Kidney glomerular epithelial cell (primary cell): ENCODE measurements at regions not wholly inside any gene's neighbourhood (a gene's known extent, or its start where the extent isn't known, plus 50 kb on each side); places are given as distances from the start of the nearest gene placed in this dataset.
"Not testable (repeated sequence)": the region's sequence is repeated elsewhere in the genome, so short reads cannot be mapped to it uniquely, and the experiment has no call there.

Experiments used
- DNase-seq: peaks from one replicate; lab custom pipeline; 2025; lab: John Stamatoyannopoulos, UW

DNA sequence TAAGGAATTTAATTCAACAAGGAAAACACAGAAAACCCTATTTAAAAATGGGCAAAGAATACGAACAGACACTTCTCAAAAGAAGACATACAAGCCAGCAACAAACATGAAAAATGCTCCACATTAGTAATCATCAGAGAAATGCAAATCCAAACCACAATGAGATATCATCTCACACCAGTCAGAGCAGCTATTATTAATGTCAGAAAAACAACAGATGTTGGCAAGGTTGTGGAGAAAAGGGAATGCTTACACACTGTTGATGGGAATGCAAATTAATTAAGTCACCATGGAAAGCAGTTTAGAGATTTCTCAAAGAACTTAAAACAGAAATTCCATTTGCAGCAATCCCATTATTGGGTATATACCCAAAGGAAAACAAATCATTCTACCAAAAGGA is 55.2 kb downstream of the GCC1 start:
- DNase-seq, result no peak

DNA sequence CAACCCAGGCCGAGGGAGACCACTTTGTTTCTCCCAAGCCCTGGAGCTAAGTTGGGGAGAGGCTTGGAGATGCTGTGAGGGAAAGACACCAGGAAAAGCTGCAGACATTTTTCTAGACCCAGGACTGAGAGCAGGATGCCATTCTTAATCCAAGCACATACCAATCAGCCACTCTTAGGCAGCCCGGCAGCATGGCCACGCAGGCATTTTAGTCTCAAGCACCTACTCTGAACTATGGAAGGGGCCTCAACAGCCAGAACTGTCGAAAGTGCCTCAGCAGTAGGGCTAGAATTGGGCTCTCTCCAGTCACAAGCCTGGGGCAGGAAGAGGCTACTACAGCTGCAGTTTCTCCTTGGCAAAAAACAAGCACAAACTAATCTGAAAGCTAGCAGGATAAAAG is 57.8 kb downstream of the GCC1 start:
- no peak for DNase-seq

DNA sequence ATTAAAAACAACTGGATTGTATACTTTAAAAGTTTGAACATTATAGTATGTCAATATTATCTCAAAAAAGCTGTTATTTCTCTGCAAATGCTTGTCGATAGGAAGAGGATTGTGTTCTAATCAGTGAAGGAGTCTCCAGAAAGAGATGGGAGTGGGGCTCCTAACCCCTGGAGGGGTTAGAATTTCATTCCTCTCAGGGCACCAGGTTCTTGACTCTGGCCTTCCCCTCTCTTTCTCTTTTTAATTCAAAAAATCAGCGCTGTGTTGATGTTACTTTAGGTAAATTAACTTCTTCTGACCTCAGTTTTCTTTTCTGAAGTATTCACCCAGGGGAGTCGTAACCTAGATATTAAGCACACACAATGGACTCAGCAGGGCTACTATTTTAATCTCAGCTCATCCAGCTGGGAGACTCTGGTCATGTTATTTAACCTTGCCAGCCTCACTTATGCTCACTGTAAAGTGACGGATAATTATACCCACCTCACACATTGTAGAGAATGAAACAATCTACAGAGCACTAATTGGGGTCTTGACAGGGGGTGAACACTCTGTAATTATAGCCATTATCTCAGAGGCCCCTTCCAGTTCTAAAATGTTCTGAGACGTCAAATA is 59.4 kb downstream of the GCC1 start:
- no peak for DNase-seq

DNA sequence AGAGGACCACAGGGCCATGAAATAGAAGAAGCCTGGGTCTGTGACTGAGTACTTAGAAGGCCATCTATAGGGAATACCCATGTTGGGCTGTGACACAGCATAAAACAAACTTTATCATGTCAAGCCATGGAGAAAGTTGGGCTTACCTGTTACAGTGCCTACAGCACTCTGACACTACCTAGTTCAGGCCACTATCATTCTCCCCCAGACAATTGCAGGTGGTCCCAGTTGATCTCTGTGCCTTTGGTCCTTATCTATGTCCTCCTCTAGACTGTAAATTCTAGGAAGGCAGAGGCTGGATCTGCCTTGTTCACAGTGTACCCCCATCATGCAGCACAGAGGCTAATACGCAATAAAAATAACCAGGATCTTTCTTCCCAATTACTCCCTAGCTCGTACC is 69.1 kb downstream of the GCC1 start:
- DNase-seq, result no peak

DNA sequence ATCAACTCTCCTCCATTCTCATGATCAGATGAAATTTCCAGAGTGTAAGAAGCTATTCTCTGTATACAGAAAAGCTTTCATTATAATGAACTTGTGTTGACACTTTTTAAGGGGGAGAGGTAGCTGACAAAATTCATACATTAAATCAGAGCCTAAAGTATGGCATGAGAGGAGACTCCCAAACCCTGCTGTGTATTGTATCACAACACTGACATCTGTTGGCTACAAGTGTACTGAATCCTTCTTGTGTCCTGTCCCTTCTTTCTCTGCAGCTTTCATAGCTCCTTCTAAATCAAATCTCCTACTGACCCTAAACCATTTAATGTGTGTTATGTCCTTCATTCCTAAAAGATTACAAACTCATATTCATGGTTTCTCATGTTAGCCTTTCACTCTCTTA is 70.9 kb downstream of the GCC1 start:
- DNase-seq, result peak; percentile 23

DNA sequence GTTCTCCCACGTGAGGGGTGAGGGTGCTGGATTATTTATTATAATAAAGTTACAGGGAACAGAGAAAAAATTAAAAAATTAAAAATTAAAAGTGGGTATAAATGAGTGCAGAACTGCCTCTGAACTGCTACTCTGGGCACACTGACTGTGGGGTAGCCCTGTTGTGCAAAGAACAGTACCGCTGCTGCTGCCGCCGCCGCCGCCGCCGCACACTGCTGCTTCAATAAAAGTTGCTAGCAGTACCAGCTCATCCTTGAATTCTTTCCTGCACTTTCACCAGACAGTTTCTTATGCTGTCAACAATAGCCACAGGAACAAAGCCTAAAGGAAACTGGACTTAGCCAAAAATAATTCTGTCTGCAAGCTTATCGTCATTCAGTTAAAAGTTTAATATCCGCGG is 72.1 kb downstream of the GCC1 start:
- no peak for DNase-seq

DNA sequence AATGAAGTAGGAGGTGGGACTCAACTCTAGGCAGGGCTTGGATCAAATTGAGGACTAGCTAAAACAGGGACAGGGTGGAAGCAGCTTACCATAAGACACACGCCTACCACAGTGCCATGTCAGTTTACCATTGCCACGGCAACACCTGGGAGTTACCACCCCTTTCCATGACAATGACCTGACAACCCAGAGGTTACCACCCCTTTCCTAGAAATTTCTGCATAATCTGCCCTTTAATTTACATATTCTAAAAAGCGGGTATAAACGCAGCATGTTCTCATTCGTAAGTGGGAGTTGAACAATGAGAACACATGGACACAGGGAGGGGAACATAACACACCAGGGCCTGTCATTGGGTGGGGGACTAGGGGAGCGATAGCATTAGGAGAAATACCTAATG is 72.7 kb downstream of the GCC1 start:
- DNase-seq, result no peak

DNA sequence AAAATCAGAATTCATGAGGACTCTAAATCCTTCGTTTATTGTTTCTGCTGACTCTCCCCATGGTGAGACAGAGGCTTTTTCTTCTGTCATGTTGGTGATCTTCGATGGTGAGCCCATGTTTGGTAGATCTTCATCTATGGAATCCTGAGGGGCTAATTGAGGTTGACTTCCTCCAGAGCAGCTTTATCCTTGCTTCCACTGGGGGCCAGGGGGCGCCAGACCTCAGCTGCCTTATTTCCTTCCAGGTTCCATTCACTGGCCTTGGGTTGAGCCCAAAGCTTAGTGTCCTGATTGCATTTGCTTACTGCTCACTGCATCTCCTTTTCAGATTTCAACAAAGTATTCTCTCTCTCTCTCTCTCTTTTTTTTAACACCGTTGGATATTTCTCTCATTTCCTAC is 80.7 kb downstream of the GCC1 start:
- DNase-seq, result no peak

DNA sequence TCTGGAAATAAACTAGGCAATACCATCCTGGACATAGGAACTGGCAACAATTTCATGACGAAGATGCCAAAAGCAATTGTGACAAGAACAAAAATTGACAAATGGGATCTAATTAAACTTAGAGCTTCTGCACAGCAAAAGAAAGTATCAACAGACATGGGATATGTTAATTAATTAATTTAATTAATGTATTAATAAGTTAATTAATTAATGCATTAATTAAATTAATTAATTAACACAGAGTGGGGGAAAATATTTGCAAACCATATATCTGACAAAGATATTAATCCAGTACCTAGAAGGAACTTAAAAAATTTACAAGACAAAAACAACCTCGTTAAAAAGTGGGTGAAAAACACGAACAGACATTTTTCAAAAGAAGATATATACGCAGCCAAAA is 83.6 kb downstream of the GCC1 start:
- DNase-seq, result no peak

DNA sequence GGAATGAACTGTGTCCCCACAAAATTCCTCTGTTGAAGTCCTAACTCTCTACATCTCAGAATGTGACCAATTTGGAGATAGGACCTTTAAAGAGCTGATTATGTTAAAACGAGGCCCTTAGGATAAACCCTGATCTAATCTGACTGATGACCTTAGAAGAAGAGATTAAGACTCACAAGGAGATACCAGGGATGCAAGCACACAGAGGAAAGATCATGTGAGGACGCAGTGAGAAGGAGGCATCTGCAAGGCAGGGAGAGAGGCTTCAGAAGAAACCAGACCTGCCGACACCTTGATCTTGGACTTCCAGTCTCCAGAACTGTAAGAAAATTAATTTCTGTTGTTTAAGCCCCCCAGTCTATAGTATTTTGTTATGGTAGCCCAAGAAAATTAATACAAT is 94.9 kb upstream of the ZNF800 start:
- DNase-seq, result no peak

DNA sequence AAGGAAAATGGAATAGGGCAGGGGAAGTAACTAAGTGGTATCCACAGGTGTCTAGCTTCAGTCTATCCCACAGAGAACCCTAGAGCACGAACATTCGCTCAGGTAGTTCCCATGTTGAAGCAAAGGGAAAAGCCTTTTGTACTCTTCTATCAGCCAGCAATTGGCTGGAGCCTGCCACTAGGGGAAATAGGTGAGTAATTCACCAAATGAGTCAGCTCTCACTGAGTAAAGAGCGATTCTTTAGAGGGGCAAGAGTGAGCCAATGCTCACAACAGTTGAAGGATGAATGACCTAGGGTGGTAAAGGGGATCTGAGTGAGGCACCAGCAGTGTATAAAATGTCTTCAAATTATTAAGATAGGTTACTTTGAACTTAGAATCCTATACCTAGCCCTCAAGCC is 94.1 kb upstream of the ZNF800 start:
- peak; percentile 6 for DNase-seq

DNA sequence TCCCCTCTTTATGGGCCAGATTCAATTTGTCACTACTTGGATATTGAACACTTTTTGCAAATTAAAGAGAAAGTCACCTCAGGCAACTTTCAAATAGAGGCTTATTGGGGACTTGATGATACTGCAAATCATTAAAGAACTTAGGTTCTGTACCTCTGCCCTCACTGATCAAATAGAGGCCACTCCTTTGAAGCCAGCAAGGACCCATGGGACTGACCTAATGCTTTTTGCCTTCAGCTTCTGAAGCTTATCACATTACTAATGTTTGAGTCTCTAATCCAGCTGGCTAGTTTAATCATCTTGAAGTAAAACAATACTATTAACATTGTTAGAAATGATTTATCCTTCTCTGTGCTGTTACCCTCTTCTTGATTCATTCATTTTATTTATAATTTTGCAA is 93.0 kb upstream of the ZNF800 start:
- DNase-seq, result no peak

DNA sequence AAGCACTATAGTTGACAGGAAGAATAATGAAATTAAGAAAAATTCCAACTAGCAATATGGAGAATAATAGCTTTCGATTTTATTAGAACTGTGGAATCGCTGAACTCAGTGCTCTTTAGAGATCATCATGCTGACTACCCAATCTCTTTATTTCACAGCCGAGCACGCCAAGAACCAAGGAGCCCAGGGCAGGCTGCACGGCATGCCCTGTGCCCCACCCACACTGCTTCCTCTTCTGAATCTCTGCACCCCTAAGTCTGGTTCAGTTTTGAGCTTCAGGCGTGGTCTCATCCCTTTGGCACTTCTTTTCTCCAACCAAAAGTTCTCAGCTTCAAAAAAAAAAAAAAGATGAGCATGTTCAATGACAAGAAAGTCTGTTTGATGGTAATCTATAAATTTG is 92.4 kb upstream of the ZNF800 start:
- no peak for DNase-seq

DNA sequence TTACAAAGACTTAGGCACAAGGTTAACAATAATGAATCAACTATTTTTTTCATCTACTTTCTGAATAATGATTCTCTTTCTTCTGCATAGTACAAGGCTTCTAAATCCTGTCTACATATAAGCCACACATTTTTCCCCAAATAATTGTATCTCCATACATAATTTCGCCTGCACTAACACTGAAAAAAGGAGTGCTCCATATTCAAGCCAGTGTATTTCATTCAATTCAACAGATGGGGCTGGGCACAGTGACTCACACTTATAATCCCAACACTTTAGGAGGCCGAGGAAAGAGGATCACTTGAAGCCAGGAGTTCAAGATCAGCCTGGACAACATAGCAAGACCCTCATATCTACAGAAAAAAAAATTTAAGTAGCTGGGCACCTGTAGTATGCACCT is 86.0 kb upstream of the ZNF800 start:
- DNase-seq, result no peak

DNA sequence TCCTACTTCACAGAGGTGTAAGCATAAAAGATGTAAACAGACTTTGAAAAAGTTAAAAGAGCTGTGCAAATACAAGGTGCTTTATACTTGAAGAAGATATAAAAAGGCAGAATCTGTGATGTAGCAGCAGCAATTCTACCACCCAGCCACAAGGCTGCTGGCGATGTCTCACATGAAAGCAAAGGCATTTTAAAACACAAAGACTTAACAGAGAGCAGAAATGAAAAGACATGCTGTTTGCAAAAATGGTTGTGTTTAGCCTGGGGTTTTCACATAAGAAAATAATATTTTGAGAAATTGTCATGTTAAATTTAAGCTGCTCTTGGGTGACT is 85.5 kb upstream of the ZNF800 start:
- no peak for DNase-seq

DNA sequence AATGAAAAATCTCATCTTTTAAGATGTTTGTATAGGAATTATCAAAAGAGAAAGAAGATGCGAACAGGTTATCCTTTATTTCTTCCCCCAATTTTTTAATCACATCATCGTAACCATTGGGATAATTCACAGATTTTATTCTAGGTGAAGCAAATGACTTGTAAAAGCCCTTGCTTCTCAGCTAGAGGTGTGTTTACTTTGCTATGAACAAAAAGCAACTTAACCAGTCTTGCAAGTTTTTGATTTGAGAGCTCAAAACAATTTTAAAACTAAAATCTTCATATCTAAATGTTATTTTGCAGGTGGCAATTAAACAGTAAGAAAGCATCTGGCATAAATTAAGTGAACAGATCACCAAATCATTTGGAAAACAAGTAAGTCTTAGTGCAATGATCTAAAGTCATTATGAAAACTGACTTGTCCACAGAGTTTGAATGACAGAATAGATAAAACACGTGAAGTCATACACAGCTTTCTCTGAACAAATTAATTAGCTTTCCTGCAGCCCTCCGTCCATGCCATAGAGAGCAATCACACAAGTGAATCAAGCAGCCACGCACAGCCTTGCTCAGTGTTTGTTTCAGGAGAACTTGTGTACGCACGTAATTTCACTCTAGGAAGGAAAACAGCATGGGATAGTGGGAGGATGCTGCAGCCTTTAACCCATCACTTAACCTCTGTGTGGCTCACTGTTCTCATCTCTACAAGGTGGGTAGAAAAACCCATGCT is 85.0 kb upstream of the ZNF800 start:
- DNase-seq, result no peak

DNA sequence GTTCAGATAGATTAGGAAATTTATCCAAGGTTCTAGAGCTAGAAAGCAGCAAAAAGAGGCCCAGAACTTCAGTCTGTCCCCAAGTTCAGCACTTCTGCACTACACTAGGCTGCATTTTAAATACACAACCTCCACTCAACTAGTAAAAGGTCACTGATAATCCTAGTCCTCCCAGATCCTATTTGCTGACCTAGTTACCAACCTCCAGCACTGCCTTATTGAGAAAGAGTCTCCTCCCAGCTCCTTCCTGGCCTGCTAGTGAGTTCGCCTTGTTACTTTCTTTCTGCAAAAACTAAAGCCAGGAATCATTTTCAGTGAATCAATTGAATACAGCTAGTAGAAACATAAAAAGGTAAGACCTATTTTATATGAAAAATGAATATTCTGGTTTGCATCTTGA is 84.1 kb upstream of the ZNF800 start:
- DNase-seq, result no peak

DNA sequence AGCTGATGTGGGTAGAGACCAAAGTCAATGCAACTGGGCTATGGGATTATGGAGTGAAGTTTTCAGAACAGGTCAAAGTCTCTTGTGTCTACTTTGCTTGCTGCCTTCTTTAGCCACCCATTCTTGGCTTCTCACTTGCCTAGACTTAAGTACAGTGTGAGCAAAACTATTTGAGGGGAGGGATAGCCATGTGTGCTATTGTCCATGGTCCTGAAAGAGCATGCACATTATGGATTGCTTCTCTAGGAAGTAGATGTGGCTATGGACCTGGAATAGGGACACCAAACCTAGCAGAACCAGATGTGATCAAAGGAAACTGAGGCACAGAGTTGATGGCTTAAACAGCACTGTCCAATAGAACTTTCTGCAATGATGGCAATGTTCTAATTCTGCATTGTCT is 81.9 kb upstream of the ZNF800 start:
- DNase-seq, result no peak

DNA sequence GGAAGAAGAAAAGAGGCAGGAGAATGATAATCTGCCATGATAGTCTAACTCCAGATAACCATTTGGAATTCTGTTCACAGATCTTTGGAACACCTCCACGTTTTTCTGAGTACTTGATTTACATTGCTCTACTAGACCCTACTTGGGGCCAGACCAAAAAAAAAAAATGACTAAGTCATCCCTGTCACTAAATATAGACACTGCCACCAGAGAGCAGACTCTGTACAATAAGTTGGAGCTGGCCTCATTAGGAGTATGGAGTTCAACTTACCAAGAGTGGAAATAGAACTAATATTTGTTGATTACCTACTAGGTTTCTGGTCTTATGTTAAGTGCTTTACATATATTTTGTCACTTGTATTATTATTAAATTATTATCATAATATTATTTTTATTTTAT is 80.9 kb upstream of the ZNF800 start:
- no peak for DNase-seq

DNA sequence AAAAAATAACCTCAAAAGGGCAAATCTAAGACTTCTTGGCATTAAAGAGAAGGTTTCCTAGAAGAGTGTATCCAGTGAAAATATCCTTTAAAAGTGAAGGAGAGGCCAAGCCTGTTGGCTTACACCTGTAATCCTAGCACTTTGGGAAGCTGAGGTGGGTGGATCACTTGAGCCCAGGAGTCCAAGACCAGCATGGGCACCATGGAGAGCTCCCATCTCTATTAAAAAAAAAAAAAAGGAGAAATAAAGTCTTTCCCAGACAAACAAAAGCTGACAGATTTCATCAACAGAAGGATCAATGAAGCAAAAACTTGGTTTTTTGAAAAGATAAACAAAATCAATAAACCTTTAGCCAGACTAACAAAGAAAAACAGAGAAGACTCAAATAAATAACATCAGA is 67.6 kb upstream of the ZNF800 start:
- DNase-seq, result no peak

DNA sequence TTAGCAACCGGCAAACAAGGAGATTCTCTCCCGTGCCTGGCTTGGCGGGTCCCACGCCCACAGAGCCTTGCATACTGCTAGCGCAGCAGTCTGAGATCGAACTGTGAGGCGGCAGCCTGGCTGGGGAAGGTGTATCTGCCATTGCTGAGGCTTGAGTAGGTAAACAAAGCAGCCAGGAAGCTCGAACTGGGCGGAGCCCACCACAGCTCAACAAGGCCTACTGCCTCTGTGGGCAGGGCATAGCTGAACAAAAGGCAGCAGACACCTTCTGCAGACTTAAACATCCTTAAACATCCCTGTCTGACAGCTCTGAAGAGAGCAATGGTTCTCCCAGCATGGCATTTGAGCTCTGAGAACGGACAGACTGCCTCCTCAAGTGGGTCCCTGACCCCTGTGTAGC is 58.8 kb upstream of the ZNF800 start:
- DNase-seq, result not testable (repeated sequence)

DNA sequence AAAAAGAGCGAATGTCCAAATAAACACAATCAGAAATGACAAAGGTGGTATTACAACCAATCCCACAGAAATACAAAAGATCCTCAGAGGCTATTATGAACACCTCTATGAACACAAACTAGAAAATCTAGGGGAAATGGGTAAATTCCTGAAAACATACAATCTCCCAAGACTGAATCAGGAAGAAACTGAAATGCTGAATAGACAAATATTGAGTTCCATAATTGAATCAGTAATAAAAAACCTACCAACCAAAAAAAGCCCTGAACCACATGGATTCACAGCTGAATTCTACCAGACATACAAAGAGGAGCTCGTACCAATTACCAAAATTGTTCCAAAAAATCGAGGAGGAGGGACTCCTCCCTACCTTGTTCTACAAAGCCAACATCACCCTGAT is 56.1 kb upstream of the ZNF800 start:
- DNase-seq, result no peak

DNA sequence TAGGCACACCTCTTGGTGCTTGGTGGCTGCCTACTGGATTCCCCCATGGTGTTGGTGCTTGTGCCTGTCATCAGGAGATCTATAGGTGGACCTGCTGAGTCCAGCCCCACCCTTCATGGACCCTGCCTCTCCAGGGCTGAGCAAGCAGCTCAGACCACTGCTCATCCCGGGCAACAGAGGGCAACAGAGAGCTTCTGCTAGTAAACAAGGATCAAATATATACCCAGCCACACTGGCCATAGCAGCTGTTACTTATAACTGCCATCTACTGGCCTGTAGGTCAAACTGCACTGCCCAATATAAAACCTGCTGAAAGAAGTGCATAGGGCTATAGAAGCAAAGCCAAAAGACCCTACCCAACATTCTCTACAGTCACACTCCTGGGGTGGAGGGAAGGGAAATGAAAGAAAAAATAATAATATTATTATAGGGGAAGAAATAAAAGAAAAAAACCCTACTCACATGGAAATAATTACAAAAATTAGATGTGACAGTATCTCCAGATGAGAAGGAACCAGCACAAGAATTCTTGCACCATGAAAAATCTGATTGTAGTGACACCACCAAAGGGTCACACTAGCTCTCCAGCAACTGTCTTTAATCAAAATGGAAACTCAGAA is 54.9 kb upstream of the ZNF800 start:
- DNase-seq, result peak; percentile 38

DNA sequence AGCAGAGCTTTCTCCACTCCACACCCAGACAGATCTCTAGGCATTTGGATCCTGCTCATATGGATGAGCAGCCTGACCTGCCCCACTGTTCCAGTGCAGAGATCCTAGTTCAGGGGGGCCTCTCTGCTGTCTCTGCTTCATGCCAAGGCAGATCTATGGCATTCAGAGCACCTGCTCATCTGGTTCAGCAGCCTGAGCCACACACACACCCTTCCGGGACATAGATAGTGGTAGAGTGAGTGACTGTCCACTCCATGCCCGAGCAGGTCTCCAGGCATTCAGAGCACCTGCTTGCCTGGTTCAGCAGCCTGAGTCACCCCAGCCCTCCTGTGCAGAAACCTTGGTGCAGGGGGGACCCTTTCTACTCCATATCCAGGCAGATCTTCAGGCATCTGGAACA is 54.3 kb upstream of the ZNF800 start:
- DNase-seq, result no peak
